NCI-H1105 (cell line): ENCODE measurements at regions not wholly inside any gene's neighbourhood (a gene's known extent, or its start where the extent isn't known, plus 50 kb on each side); places are given as distances from the start of the nearest gene placed in this dataset.

Source experiments
- DNase-seq: peaks from one replicate; lab custom pipeline; 2025; lab: John Stamatoyannopoulos, UW

- DNase-seq: no peak
These were observed 313.7 kb downstream of the TNS1 start for GRCh38 chr2:217689053-217689452.

- no peak for DNase-seq
These were observed 314.3 kb downstream of the TNS1 start for GRCh38 chr2:217688494-217688893.

GRCh38 chr2:217687771-217688170 lies 315.0 kb downstream of the TNS1 start:
- no peak for DNase-seq

GRCh38 chr2:217685255-217685605 lies 317.6 kb downstream of the TNS1 start:
- DNase-seq: no peak

GRCh38 chr2:217684431-217685254 lies 318.2 kb downstream of the TNS1 start:
- DNase-seq: no peak

GRCh38 chr2:217683106-217683870 lies 319.5 kb downstream of the TNS1 start:
- no peak for DNase-seq

- no peak for DNase-seq
These were observed 321.0 kb downstream of the TNS1 start for GRCh38 chr2:217681791-217682190.

- DNase-seq: no peak
These were observed 322.4 kb downstream of the TNS1 start for GRCh38 chr2:217680381-217680780.

GRCh38 chr2:217673627-217674026 lies 329.2 kb downstream of the TNS1 start:
- DNase-seq: no peak

GRCh38 chr2:217672472-217672871 lies 330.3 kb downstream of the TNS1 start:
- DNase-seq: no peak

GRCh38 chr2:217671871-217672270 lies 330.9 kb downstream of the TNS1 start:
- DNase-seq: no peak

GRCh38 chr2:217671075-217671474 lies 331.7 kb downstream of the TNS1 start:
- no peak for DNase-seq

GRCh38 chr2:217669831-217670230 lies 333.0 kb downstream of the TNS1 start:
- DNase-seq: no peak

GRCh38 chr2:217667512-217667911 lies 335.3 kb downstream of the TNS1 start:
- DNase-seq: no peak

- no peak for DNase-seq
These were observed 335.8 kb downstream of the TNS1 start for GRCh38 chr2:217667035-217667434.

GRCh38 chr2:217666338-217666737 lies 336.5 kb downstream of the TNS1 start:
- DNase-seq: no peak

- no peak for DNase-seq
These were observed 338.0 kb downstream of the TNS1 start for GRCh38 chr2:217664761-217665160.

- no peak for DNase-seq
These were observed 339.7 kb downstream of the TNS1 start for GRCh38 chr2:217662984-217663602.

- no peak for DNase-seq
These were observed 341.4 kb downstream of the TNS1 start for GRCh38 chr2:217661378-217661777.

- no peak for DNase-seq
These were observed 342.4 kb downstream of the TNS1 start for GRCh38 chr2:217660423-217660822.

GRCh38 chr2:217658806-217659205 lies 344.0 kb downstream of the TNS1 start:
- no peak for DNase-seq

GRCh38 chr2:217657252-217657651 lies 345.5 kb downstream of the TNS1 start:
- no peak for DNase-seq

- no peak for DNase-seq
These were observed 346.5 kb downstream of the TNS1 start for GRCh38 chr2:217656316-217656715.
